ENCODE measurements at regions not wholly inside any gene's neighbourhood (a gene's known extent, or its start where the extent isn't known, plus 50 kb on each side); places are given as distances from the start of the nearest gene placed in this dataset.

DNA sequence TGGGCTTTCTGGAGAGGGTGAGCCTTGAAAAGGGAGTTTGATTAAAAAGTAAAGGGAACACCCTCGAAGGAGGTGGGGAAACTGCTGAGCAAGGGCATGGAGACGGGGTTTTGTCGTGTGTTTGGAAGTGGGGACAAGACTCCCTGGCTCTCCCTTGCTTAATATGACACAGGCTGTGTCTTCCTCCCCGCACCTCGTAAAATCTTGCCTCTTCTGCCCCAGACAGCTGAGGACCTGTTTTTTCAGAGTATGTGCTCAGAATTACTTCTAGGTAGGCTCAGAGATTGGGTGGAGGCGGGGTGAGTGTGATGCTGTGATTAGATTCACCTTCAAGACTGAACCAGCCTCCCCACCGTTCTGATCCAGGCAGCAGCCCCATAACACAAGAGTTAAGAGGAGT is 244.4 kb upstream of the TLE3 start:
- no peak for DNase-seq

DNA sequence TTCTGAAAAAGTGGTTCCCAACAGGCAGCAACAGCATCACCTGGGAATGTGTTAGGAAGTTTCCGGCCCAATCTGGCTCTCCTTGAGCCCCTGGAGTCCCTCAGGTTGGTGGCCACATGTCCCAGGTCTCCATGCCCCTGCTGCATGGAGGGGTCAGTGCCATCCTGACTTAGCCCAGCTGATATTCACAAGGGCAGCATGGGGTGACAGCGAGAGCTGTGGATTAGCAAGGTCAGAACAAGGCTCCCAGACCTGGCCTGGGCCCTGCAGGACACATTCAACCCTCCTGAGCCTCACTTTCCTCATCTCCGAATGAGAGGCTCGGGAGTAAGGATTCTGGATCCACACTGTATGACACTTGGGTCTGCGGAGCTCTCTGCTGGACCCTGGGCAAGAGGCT is 243.8 kb upstream of the TLE3 start:
- no peak for DNase-seq

DNA sequence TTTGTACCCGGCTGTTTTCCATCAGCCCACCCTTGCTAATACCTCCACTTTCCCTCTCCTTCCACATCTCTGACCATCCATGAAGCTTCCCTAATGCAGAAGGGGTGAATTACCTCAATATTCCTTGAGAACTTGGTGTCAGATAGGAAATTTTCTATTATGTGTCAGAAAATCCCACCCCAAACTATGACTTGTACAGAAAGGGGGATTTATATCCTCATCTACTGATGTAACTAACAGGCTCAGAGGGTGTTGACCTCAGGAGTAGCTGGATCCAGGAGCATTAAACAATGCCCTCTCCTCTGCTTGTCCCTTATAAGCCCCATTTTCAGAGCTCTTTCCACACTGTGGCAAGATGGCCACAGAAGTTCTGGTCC is 242.8 kb upstream of the TLE3 start:
- no peak for DNase-seq

- DNase-seq: no peak
Observed at GRCh38 chr15:70339571-70340493, 242.1 kb upstream of the TLE3 start.

GRCh38 chr15:70337277-70338186 is 239.8 kb upstream of the TLE3 start:
- DNase-seq: no peak

DNA sequence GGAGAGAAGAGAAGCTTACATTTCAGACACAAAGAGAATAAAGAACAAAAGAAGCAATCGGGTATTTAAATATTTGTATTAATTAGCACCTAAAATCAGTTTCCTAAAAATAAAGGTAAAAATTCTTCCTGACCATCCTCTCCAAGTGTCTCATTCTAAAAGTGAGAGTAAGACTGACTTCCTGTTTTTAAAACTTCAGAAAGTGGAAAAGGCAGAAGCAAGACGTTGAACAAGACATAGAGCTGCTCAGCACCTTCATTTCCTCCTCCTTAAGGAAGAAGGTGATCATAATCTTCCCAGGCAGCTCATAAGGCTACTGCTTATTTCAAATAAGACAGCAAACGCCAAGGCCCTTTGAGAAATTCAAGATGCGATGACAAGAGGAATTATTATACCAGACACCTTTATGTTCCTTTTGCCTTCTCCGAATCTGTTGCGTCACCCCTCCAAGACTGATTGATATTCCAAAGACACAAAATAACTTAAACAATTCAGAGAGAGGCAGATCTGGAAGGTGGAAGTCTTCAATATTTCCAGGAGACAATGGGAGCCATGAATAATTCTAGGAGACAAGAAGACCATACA is 238.8 kb upstream of the TLE3 start:
- no peak for DNase-seq

- no peak for DNase-seq
Observed at GRCh38 chr15:70334286-70334685, 236.6 kb upstream of the TLE3 start.

- no peak for DNase-seq
Observed at GRCh38 chr15:70329179-70329578, 231.5 kb upstream of the TLE3 start.

DNA sequence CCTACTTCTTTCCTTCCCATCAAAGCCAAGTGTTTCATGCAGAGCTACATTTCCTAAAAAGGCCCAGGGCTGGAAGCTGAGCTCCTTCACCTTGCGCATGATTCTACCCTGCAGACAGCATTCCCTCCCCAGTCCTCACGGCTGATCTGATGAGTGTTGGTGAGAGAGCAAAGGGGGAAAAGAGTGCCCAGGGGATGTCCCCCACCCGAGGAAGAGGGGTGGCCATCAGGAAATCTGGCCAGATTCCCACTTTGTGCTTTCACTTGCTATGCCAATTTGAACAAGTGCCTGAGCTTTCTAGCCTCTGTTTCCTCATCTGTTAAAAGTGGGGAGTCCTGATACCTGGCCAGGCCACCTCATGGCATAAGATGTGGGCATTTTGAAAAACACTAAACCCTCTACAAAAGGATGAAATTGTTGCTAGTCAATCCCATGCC is 231.0 kb upstream of the TLE3 start:
- DNase-seq: no peak

DNA sequence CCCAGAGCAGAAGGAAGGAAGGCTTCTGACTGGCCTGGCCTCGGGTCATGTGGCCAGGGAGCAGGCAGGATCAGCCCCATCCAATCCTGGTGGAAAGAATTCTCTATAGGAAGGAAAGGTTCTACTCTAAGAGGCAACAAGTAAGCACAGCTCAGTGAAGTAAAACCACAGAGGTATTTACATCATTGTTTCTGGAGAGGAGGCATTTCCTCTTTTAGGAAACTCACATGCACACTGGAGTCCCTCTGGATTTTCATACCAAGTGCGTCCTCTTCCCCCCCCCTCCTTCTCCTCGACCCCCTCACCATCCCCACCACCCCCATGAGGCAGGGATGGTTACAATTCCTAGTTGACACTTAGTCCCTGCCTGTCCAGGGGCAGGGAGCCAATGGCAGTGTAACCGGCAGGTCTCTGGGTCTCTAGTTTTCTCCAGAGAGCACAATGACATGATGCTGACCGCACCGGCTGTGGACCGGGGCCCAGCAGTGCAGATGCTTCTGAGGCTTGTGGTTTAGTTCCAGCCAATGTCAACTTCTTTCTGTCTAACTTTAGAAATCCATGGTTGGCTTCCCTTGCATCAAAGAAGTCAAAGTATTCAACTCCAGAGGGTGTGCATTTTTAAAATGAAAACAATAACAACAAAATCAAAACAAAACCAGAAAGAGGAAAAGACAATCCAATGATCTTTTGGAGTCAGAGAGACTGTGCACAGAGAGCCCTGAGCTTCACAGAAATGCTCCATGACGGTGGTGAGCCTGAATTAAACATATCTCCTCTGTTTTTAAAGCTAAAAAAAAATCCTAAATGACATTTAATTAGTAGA is 230.3 kb upstream of the TLE3 start:
- no peak for DNase-seq

- no peak for DNase-seq
Observed at GRCh38 chr15:70327328-70327855, 229.7 kb upstream of the TLE3 start.

DNA sequence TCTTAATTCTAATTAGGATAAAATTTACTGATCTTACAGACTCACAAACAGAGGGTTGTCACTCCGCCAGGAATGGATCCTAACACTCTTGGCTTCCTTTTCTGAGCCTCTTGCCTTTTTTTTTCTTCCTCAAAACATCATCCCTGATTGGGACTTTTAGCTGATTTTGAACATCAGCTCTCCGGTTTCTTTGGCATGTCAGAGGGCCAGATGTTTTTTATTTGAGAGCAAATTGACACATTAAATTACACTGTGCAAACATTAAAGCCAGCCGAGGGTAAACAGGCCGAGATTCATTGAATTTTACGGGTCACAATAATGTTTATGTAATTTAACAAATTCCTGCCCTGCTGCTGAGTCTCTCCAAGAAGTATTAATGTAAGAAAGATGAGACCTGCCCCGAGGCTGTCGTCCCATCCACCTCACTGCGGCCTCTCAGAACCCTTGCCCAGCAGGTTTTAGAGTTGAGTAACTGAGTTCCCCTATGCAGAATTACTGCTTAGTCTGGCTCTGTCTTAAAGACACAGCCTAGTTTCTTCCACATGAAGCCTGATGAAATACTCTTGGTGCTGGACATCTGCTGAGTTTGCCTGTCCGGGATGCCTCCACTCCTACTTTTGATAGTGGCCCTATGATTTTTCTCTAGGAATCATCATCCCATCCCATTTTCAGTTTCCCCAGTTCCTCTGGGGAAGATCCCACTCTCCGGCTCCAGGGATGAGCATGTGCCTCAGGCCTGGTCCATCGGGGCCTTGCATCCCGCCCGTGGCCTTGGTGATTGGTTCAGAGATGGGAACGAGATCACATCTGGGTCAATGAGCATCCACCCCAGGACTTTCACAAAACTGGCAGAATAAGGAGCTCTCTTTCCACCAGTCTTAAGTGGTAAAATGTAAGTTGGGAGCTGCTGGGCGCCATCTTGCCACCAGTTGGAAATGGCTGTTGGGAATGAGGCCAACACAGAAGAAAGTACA is 226.6 kb upstream of the TLE3 start:
- DNase-seq: no peak

DNA sequence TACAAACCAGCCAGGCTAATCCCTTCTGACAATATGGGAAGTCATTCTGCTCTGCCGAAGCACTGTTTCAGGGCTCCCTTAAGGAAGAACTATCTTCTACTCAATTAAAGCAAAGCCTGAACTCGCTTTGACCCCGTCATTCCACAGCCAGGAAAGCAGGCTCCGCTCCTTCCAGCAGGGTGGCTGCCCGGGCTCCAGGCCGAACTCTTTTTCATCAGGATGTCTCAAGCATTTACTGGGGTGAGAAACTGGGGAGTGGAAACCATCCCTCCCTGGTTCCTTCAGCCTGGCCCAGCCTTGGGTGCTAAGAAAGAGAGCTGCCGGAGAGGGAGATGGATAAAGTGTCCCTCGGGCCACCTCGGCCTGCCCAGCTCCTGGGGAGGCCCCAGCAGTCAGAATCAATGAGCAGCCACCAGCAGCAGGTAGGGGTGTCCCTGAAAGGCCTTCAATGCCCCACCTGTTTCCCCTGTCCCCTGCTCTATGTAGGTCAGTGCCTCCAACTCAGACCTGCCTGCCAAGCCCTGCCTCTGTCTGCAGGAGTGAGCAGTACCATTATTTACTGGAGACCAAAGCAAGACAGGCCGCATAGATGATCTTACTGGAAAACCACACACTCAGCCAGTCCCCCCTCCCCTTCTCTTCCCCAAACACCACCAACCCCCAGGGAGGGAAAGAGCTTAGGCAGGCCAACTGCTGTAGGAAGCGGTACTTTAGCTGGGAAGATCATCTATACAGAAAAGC is 225.6 kb upstream of the TLE3 start:
- no peak for DNase-seq

- DNase-seq: no peak
Observed at GRCh38 chr15:70322051-70322668, 224.4 kb upstream of the TLE3 start.

DNA sequence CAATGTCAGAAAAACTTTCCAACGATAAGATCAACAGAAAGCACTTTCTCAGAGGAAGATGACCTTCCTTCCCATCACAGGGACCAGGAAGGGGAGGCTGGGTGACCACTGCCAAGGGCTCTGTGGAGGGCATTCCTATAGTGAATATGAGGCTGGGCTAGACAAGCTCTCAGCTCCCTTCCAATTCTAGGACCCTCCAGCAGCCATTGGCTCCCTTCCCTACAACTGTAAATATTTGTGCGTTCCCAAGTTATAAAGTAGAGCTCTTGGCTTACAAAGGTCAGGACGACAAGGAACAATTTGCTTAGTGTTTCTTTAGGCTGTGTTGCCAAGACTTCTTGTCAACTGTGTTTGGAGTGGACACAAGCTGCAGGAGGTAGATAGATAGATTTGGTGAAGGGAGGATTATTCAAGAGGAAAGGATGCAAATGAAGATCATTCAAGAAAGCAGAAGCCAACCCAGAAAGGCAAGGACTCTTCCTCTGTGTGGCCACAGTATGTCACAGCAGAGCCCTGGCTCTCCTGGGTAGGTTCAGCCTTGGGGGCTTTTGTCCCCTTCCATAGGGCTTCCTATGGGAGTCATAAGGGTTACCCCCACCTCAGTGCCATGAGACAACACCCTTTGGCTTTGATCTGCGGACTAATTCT is 223.6 kb upstream of the TLE3 start:
- no peak for DNase-seq

DNA sequence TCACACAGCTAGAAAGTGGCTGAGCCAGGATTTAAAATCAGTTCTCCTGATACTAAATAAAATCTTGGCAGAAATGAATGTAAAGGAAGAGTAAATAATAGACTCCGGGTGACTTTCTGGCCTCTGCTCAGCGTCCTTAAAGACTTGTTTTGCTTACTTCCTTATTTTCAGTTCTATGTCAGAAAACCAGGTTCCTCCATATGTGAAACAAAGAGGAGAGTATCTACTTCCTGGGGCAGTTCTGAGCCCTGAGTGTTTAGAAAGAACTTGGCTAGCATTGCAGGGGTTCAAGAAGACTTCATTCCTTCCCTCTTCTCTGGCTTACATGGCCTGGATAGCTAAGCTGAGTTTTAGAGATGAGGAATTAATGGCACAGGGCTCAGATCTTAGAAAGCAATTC is 222.8 kb upstream of the TLE3 start:
- no peak for DNase-seq

GRCh38 chr15:70320077-70320476 is 222.4 kb upstream of the TLE3 start:
- DNase-seq: no peak

GRCh38 chr15:70319466-70319865 is 221.7 kb upstream of the TLE3 start:
- no peak for DNase-seq

Measured in stimulated activated CD4-positive, alpha-beta T cell treated with anti-CD3 and anti-CD28 coated beads, Interleukin-4, amount 100 ng/mL, for 4 hours (primary cell).